NCI-H1105 (cell line): ENCODE measurements at regions not wholly inside any gene's neighbourhood (a gene's known extent, or its start where the extent isn't known, plus 50 kb on each side); places are given as distances from the start of the nearest gene placed in this dataset.
"Not testable (repeated sequence)": the region's sequence is repeated elsewhere in the genome, so short reads cannot be mapped to it uniquely, and the experiment has no call there.

ENCODE experiments used
- DNase-seq: peaks from one replicate; lab custom pipeline; 2025; lab: John Stamatoyannopoulos, UW

DNA sequence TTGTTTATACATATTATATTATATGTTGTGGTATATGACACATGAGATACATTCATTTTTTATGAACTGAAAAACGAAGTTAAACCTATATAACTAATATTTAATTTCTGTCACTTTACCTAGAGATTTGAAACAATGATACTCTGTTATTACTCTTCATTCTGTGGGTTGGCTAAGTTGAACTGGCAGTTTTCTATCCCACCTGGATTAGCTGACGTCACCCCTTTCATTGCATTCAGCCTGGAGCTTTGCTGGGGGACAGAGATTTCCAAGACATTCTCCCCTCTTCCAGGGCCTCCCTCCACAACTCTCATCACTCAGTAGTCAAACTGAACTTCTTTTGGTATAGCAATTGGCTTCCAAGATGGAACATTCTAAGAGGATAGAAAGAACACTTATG, 309.2 kb upstream of the SATB1 start:
- DNase-seq: no peak

DNA sequence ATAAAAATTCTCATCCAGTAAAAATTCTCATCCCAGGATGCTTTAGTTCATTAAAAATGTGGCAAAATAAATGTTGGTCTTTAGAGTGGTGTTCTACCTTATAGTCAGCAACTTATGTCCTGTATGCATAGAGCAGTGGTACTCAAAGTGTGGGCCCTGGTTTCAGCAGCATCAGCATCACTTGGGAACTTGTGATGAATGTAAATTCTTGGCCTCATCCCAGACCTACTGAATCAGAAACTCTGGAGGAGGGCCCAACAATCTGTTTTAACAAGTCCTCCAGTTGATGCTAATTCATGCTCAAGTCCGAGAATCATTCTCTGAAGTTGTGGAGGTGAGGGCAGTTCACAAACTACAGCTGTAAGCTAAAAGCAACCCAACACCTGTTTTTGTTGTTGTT, 307.3 kb upstream of the SATB1 start:
- no peak for DNase-seq

DNA sequence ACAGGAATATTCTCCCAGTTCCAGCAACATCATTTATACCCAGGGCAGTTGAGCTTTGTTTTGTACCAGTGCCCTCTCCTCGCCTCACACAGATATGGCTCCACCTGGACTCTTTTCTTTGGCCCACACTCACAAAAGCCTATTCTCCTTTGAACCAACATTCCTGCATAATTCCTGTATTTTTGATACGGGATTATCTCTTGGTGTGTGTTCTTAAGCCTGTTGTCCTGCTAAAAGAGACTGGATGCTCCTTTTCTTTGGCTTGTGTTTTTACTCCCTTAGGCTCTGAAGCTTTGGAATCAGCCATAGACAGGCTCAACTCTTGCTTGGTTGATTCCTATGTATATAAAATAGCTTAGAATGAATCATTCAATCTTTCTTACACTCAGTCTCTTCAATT, 305.4 kb upstream of the SATB1 start:
- DNase-seq: no peak

DNA sequence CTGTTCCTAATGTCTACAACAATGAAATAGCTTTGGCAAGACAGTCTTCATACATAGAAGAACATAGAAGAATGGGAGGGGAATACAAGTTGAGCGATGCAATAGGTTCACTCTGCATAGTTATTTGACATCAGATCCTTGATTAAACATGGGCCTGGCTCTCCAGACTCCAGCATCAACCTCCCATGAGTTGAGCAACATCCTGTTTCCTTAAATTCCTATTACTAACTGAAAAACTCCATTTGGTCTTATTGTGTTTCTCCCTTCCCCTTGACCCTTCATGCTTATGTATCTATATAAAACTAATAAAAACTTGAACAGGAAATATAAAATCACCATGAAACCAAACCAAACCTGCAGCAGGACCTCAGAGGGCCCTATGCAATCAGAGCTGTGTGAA, 304.5 kb upstream of the SATB1 start:
- no peak for DNase-seq

DNA sequence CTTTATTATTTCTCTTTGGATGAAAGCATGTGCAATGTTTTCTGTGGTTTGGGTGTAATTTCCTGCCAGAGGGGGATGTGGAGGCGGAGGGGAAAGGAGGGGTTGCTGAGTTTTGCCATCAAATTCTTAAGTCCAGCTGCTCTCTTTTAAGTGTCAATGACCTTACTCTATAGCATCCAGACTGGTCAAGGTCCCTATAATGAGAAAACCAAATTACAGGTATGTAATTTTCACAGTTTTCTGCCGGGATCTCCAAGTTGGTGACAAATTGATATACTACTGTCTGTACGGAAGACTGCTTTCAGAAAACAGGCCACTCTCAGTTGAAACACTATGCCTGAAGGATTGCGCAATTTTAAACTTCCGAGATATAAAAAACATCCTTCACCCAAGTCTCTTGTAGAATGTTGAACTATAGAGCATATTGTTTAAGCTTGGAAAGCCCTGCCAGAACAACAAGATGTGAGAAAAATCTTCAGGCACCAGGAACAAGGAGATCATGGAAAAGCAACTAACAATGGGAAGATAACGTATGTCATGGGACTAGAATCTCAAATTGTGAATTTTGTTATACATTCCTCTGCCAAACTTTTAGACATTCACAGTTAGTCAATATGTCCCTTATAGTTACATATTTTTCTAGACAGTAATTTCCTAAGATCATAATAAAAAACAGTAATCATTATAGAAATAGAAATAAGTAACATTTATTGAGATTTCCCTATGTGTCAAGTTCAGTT, 300.7 kb upstream of the SATB1 start:
- no peak for DNase-seq

DNA sequence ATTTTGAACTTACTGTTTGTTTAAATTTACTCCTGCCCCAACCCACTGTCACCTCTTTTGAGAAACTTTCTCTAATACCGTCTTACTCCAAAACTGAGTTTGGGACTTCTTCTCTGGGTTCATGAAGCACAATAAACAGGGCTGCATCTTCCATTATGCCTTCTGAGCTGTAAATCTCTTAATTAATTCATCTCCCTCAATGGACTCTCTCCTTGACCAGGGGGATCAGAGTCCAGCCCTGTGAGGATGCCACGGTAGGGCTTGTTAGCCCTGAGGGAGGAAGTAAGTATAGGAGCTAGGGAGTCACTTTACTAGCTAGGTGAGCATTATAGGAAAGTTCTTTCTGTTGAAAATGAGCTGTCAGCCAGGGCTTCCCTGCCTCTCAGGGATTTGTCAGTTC, 299.3 kb upstream of the SATB1 start:
- no peak for DNase-seq

DNA sequence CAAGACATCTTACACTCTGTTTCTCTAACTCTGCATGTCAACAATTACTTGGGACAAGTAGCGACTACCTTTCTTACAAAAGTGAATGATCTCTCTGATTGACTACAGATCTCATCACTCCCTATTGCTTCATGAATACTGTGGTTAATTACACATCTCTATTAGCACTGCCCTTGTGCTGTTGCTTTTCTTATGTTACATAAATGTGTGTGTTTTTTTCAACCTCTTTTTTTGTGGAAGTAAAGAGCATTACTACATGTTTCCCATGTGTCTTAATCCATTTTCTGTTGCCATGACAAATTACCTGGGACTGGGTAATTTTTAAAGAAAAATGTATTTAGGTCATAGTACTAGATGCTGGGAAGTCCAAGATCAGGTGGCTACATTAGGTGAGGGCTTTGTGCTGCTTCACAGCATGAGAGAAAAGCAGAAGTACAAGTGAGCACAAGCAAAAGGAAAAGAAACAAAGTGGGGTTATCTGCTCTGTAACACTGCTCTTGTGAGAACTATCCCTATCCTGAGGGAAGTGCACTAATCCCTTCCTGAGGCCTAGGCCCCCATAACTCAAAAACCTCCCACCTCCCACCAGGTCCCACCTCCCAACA, 298.2 kb upstream of the SATB1 start:
- DNase-seq: no peak

DNA sequence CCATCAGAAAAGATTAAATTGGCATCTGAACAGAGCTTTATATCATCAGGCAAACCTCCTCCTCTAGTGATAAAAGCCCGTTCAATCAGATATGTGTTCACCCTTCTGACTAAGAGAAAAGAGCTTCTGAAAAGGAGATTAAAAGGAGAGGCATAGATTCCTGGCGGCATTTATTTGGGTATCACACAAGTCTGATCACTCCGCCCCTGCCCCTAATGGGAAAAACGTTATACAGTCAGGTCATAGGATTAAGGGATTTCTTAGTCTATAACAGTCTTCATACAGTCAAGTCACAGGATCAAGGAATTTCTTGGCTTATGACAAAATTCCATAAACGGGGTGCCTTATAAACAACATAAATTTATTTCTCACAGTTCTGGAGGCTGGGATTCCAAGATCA, 295.4 kb upstream of the SATB1 start:
- DNase-seq: no peak

DNA sequence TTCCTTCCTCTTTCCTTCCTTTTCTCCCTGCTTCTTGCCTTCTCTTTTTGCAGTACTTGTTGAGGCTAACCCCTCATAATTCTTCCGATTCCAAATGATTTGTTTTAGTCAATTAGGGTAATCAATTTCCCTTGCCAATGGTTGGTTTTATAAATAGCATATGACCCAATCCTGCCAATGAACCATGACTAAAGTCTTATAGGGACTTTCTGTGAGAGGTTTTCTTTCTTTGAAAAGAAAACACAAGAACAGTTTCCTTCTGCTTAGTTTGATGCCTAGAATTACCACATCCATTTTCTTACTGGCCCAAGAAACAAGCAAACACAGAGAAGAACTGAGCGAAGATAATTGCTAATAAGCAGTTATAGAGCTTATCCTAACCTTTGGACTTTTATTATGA, 292.5 kb upstream of the SATB1 start:
- no peak for DNase-seq

DNA sequence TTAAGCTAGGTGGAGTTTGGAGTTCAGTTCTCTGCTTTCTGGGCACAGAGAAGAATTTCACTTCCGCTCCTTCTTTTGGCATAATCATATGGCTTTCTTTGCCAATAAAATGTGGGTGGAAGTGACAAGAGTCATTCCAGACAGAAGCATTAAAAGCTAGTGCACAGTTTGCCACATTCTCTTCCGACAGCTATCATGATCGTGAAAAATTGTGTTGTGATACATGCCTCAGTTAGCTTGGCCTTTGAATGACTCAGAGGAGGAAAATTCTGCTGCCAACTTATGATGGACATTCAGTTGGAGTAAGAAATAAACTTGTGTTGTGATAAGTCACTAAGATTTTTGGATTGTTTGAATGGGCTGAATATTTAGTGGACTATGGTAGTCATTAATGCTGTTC, 291.7 kb upstream of the SATB1 start:
- no peak for DNase-seq

DNA sequence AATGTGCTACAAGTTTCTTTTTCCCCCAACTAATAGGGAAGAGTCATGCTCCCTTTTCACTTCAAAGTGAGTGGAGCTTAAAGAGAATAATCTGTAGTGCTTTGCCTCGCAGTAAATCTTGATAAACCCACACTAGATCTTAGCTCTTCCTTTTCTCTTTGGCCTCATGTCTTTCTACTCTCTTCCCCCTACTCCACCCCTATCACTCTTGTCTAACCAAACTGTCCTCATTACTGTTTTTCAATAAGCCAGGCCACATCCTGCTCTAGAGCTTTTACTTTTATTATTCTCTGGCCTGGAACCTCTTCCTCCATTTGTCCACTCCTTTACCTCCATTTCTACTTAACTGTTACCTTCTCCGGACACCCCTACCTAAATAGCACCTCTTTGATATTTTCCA, 291.0 kb upstream of the SATB1 start:
- no peak for DNase-seq

DNA sequence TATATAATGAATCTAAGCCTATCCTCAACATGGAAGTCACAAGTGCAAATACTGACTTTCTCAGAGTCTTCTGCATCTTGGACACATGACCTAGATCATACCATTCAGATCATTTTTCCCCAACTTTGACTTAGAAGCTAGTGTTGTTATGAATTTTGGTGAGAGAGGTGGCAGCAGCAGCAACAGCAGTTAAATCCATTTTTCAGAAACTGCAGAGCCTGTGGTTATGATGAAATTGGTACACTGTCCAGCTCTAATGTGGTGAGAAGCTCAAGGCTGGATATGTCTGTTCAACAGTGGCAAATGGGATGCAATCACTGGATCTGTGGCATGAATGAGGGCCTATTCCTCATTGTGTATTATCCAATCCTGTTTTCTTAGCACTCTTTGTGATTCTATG, 290.1 kb upstream of the SATB1 start:
- DNase-seq: no peak

DNA sequence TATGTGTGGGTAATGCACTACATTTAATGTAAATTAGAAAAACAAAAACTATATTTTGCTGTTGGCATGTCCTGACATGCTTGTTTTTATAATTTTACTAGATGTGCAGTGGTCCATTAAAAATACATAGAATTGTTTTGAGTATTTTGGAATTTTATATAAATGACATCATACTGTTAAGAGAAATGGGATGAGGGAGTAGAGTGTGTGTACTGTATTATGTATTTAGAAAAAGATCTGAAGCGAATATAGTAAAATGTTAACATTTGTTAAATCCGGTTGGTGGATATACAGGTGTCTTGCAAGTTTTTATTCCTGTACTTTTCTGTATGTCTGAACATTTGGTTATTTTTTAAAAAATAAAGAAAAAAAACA, 288.4 kb upstream of the SATB1 start:
- no peak for DNase-seq

DNA sequence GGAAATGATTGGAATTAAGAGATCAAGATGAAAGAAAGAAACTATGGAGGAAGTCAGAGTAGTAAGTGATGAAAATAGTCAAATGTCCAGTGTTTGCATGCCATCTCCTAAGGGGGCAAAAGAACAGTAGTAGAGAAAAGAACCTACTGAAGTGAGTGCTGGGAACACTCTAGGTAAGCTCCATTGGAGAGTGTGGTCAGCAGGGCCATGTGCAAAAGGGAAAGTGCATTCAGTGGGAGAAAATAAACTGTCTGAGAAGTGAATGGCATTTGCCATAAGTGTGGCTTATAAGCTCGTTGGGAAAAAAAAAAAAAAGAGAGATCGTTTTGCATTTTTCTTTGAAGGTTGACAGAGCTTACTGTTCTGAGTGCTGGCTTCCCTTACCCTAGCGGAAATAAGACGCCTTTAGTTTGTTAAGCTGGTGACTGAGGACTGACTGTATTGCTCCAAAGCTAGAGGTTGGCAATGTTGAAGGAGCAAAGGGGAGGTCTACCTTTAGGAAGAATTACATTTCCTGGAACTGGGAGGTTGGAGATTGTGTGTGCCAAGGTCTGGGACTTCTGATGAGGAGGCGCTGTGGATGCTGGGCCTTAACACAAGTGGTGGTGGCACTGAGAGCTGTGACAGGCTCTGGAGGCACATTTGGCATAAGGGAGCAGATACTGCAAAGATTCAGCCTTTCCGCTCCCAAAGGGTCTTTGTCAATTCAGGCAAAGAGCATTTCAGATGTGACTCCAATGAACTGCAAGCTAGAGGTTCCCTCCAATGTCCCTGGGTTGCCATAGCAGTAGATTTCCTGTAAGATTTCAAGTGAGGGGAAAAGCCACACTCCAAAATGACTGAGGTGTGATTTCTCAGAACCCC, 287.8 kb upstream of the SATB1 start:
- no peak for DNase-seq

DNA sequence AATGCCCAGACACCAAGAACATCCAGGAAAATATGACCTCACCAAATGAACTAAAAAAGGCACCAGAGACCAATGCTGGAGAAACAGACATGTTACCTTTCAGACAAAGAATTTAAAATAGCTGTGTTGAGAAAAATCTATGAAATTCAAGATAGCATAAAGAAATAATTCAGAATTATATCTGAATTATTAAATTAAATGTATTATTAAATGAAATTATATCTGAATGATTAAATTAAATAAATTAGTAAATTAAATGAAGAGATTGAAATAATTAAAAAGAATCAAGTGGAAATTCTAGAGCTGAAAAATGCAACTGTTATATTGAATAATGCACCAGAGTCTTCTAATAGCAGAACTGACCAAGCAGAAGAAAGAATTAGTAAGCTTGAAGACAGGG, 279.2 kb upstream of the SATB1 start:
- no peak for DNase-seq

DNA sequence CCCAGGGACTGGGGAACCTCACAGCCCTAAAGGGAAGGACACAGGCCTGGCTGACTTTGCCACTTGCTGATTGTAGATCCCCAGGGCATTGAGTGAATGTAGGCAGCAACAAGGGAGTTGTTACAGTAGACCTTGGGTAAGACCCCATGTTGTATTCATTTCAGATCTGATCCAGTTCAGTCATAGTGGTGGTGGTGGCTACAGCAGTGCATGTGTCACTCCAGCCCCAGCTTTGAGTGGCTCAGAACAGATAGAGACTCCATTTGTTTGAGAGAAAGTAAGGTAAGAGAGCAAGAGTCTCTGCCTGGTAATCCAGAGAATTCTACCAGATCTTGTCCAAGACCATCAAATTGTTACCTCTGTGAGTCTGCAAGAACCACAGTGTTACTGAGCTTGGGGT, 278.7 kb upstream of the SATB1 start:
- no peak for DNase-seq

DNA sequence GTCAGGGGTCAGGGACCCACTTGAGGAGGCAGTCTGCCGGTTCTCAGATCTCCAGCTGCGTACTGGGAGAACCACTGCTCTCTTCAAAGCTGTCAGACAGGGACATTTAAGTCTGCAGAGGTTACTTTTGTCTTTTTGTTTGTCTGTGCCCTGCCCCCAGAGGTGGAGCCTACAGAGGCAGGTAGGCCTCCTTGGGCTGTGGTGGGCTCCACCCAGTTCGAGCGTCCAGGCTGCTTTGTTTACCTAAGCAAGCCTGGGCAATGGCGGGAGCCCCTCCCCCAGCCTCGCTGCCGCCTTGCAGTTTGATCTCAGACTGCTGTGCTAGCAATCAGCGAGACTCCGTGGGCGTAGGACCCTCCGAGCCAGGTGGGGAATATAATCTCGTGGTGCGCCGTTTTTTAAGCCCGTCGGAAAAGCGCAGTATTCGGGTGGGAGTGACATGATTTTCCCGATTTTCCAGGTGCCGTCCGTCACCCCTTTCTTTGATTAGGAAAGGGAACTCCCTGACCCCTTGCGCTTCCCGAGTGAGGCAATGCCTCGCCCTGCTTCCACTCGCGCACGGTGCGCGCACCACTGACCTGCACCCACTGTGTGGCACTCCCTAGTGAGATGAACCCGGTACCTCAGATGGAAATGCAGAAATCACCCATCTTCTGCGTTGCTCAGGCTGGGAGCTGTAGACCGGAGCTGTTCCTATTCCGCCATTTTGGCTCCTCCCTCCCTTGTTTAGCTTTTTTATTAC, 268.6 kb upstream of the SATB1 start:
- DNase-seq: not testable (repeated sequence)

DNA sequence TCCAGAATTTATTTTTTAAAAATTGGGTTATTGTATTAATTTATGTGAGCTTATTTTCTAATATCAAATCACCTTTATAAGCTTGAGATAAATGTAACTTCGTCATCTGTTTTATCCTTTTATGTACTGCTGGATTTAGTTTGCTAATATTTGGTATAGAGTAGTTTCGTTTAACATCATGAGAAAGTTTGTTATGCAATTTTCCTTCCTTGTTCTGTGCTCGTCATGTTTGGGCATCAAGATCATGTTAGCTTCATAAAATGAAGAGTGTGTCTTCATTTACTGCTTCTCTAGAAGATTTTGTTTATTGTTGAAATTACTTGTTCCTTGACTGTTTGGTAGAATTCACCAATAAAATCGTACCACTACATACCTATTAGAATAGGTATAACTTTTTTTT, 262.1 kb upstream of the SATB1 start:
- DNase-seq: no peak

DNA sequence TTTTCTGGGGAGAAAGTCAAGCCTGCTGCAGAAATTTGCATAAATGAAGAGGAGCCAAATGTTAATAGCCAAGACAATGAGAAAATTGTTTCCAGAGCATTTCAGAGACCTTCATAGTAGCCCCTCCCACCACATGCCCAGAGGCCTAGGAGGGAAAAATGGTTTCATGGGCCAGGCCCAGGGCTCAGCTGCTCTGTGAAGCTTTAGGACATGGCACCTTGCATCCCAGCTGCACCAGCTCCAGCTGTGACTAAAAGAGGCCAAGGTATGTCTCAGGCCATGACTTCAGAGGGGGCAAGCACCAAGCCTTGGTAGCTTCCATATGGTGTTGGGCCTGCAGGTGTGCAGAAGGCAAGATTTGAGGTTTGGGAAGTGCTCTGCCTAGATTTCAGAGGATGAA, 258.8 kb upstream of the SATB1 start:
- no peak for DNase-seq

DNA sequence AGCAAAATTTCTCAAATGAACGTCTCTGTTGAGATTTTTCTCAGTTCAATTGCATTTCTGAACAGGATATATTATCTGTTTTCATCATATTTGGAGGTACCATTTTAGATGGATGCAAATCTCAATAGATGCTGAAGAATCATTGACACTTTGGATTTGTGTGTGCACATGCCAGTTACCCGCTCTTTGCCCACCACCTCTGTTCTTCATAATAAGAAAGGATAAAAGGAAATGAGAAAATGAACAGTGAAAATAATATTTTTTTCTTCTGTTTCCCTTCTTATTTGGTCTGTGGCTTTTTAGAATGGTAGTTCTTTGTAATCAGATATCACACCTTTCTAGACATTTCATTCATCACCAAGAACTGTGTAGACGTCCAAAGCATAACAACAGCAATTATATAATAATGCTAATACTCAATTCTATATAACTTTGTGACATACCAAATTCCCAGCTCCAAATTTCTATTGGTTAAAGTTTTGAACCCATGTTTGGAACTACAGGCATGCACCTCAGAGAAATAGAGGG, 256.7 kb upstream of the SATB1 start:
- DNase-seq: no peak

DNA sequence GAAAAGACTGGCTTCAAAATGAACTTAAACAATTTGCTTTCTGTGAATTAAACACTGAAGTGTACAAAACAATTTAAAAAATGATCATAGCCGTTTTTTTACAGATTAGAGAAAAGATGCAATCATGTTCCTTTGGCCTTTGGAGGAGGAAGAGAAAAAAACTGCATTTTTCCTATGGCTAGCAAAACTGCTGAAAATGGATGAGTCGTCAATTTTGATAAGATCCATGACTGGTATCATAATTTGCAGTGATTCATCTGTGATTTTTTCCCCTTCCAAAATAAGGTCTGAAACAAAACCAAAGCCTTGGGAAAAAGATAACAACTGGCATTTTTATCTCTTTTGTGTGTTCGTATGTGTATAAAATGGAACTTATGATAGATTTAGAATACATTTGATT, 255.6 kb upstream of the SATB1 start:
- no peak for DNase-seq

DNA sequence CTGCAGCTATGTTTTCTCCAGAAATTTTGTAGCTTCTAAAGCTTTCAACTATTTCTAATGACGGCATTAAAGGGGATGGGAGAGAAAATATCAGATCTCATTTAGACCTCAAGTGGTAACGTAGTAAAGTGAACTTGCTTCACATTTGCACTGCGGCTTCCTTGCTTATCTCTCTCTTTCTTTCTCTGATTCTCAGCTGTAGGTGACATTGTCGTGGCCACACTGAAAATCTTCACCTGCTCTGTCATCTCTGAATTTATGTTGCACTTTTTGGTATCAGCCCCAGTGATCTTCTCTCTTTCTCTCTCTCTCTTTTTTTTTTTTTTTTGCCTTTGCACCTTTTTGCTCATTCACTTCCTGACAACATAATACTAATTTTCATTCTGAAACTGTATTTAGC, 254.1 kb upstream of the SATB1 start:
- DNase-seq: no peak
